ENCODE measurements at regions not wholly inside any gene's neighbourhood (a gene's known extent, or its start where the extent isn't known, plus 50 kb on each side); places are given as distances from the start of the nearest gene placed in this dataset.

DNA sequence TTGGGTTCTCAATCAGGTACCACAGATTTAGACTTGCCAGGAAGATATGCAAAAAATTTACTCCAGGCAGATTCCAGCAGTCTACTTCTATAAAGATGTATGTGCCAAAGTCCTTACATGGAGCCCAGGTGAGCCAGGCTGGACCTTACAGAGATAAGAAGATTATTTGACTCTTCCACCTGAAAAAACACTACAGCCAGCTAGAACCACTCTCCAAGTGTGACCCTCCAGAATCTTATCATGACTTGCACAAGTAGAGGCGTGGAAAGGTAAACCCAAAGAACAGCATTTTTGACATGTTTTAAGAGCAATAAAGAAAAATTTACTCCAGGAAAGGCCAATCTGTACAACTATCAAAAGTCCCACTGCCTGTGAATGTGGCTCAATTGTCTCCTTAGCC is 146.8 kb upstream of the DPT start:
- H3K9me1 ChIP-seq (ENCODE audit: control insufficient read depth, extremely low read depth, insufficient read depth, low read length) = no peaks in the 10 kb centered on the region
- TF ChIP-seq EZH2 (IDR thresholded peaks at IDR 0.05; ENCODE audit: low read length) = no peak
- TF ChIP-seq, protein P1, sequence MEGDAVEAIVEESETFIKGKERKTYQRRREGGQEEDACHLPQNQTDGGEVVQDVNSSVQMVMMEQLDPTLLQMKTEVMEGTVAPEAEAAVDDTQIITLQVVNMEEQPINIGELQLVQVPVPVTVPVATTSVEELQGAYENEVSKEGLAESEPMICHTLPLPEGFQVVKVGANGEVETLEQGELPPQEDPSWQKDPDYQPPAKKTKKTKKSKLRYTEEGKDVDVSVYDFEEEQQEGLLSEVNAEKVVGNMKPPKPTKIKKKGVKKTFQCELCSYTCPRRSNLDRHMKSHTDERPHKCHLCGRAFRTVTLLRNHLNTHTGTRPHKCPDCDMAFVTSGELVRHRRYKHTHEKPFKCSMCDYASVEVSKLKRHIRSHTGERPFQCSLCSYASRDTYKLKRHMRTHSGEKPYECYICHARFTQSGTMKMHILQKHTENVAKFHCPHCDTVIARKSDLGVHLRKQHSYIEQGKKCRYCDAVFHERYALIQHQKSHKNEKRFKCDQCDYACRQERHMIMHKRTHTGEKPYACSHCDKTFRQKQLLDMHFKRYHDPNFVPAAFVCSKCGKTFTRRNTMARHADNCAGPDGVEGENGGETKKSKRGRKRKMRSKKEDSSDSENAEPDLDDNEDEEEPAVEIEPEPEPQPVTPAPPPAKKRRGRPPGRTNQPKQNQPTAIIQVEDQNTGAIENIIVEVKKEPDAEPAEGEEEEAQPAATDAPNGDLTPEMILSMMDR (optimal IDR thresholded peaks at IDR 0.05 in 1 of 3, IDR thresholded peaks at IDR 0.05 in 1 of 3, conservative IDR thresholded peaks at IDR 0.05 in 1 of 3; ENCODE audit: extremely low read depth in 1 of 3, insufficient read depth in 2 of 3, low read length in 3 of 3) = no peak
- no peak overlapping the region for H3K9ac ChIP-seq (ENCODE audit: control insufficient read depth, extremely low read depth, insufficient read depth, low read length)
- no peak overlapping the region for H3K4me2 ChIP-seq (ENCODE audit: control insufficient read depth, extremely low read depth, insufficient read depth, low read depth, low read length)
- H3K4me3 ChIP-seq (ENCODE audit: control insufficient read depth in 2 of 3, extremely low read depth in 1 of 3, insufficient read depth in 2 of 3, low read depth in 1 of 3, low read length in 3 of 3) = no peak overlapping the region
- H3K4me1 ChIP-seq (ENCODE audit: control insufficient read depth, extremely low read depth, insufficient read depth, low read length) = no peaks in the 10 kb centered on the region
- H2AFZ ChIP-seq (ENCODE audit: control insufficient read depth, low read length) = no peak overlapping the region
- FAIRE-seq (no peak), DNase-seq (ENCODE audit: low read depth, low spot score) (no peak)
- no peaks in the 10 kb centered on the region for H3K9me3 ChIP-seq (ENCODE audit: control insufficient read depth, low read depth, low read length)
- dilution Hi-C loops (cut with MboI; ENCODE audit: extremely low pct_ligation_motif_present, low sequenced_read_pairs) = no loop called here
- H4K20me1 ChIP-seq (ENCODE audit: control insufficient read depth, extremely low read depth, insufficient read depth, low read length) = no peaks in the 10 kb centered on the region
- H3K27me3 ChIP-seq (ENCODE audit: control insufficient read depth, extremely low read depth, insufficient read depth, low read length) = no peaks in the 10 kb centered on the region
- no peak overlapping the region for H3K27ac ChIP-seq (ENCODE audit: control insufficient read depth, insufficient read depth, low read length)
- H3K36me3 ChIP-seq (ENCODE audit: control insufficient read depth in 2 of 2, extremely low read depth in 1 of 2, insufficient read depth in 2 of 2, low read length in 2 of 2) = no peaks in the 10 kb centered on the region
- no peaks in the 10 kb centered on the region for H3K79me2 ChIP-seq (ENCODE audit: control insufficient read depth, insufficient read depth, low read length)

DNA sequence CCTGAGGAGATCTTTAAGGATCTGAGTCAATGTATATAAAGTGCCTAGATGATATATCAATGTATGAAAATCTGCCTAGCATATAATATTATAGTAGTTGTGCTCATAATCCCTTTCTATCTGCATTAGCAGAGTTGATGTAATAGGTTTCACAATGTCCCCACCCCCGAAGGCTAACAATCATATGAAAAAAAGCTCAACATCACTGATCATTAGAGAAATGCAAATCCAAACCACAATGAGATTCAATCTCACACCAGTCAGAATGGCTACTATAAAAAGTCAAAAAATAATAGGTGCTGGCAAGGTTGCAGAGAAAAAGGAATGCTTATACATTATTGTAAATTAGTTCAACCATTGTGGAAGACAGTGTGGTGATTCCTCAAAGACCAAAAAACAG is 147.8 kb upstream of the DPT start:
- dilution Hi-C loops (cut with MboI; ENCODE audit: extremely low pct_ligation_motif_present, low sequenced_read_pairs) = no loop called here
- no peak for TF ChIP-seq EZH2 (IDR thresholded peaks at IDR 0.05; ENCODE audit: low read length)
- TF ChIP-seq, protein P1 (optimal IDR thresholded peaks at IDR 0.05 in 1 of 3, IDR thresholded peaks at IDR 0.05 in 1 of 3, conservative IDR thresholded peaks at IDR 0.05 in 1 of 3; ENCODE audit: extremely low read depth in 1 of 3, insufficient read depth in 2 of 3, low read length in 3 of 3) = no peak
- no peak overlapping the region for H3K4me3 ChIP-seq (ENCODE audit: control insufficient read depth in 2 of 3, extremely low read depth in 1 of 3, insufficient read depth in 2 of 3, low read depth in 1 of 3, low read length in 3 of 3)

More for the DNA sequence above, 147.8 kb upstream of the DPT start:
- no peak overlapping the region for H2AFZ ChIP-seq (ENCODE audit: control insufficient read depth, low read length)
- H3K9me3 ChIP-seq (ENCODE audit: control insufficient read depth, low read depth, low read length) = no peaks in the 10 kb centered on the region
- no peaks in the 10 kb centered on the region for H4K20me1 ChIP-seq (ENCODE audit: control insufficient read depth, extremely low read depth, insufficient read depth, low read length)
- no peaks in the 10 kb centered on the region for H3K79me2 ChIP-seq (ENCODE audit: control insufficient read depth, insufficient read depth, low read length)
- no peak overlapping the region for H3K9ac ChIP-seq (ENCODE audit: control insufficient read depth, extremely low read depth, insufficient read depth, low read length)
- no peaks in the 10 kb centered on the region for H3K4me1 ChIP-seq (ENCODE audit: control insufficient read depth, extremely low read depth, insufficient read depth, low read length)
- H3K36me3 ChIP-seq (ENCODE audit: control insufficient read depth in 2 of 2, extremely low read depth in 1 of 2, insufficient read depth in 2 of 2, low read length in 2 of 2) = no peaks in the 10 kb centered on the region
- H3K27ac ChIP-seq (ENCODE audit: control insufficient read depth, insufficient read depth, low read length) = no peak overlapping the region
- H3K4me2 ChIP-seq (ENCODE audit: control insufficient read depth, extremely low read depth, insufficient read depth, low read depth, low read length) = no peak overlapping the region
- FAIRE-seq (no peak), DNase-seq (ENCODE audit: low read depth, low spot score) (no peak)
- no peaks in the 10 kb centered on the region for H3K27me3 ChIP-seq (ENCODE audit: control insufficient read depth, extremely low read depth, insufficient read depth, low read length)
- no peaks in the 10 kb centered on the region for H3K9me1 ChIP-seq (ENCODE audit: control insufficient read depth, extremely low read depth, insufficient read depth, low read length)

All from keratinocyte (primary cell).